Astrocyte of the hippocampus (primary cell): ENCODE measurements at regions not wholly inside any gene's neighbourhood (a gene's known extent, or its start where the extent isn't known, plus 50 kb on each side); places are given as distances from the start of the nearest gene placed in this dataset.
"Not testable (repeated sequence)": the region's sequence is repeated elsewhere in the genome, so short reads cannot be mapped to it uniquely, and the experiment has no call there.

Experiments used
- DNase-seq: peaks from one replicate; pipeline ENCODE4 v3.0.0; 2011; ENCODE audit warnings: low read depth, low spot score

DNA sequence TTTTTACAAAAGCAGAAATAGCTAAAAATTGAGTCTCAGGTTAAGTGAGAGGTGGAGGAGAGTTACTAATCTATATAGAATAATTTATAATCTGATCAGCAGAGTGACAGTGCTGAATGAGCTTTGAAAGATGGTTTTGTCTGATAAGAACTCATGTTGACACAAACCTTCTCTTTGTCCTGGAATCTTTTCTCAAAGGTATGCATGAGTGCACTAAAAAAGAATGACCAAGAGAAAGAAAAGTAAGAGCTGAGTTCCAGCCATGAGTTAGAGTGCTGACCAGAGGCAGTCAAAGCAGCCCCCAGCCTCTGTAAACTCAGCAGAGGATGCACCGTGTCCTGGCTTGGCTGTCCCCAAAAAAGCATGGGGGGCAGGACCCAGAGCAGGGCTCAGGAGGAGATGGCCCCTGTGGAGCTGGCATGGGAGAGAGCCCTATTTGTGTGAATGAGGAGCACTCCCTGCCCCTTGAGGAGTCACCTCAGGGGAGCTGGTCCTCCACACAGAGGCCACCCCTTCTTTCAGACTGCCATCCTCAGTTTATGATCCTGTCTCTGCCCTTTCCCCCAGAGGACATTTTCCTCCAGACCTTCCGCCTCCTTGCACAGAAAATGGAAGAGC is 129.8 kb downstream of the SEC23A start:
- no peak for DNase-seq

- no peak for DNase-seq
These were observed 130.5 kb downstream of the SEC23A start for GRCh38 chr14:38972511-38972910.

GRCh38 chr14:38971258-38971921 is 131.6 kb downstream of the SEC23A start:
- no peak for DNase-seq

- peak; percentile 69 for DNase-seq
These were observed 138.4 kb downstream of the SEC23A start for GRCh38 chr14:38964630-38965029.

- peak; percentile 33 for DNase-seq
These were observed 142.0 kb downstream of the SEC23A start for GRCh38 chr14:38960946-38961531.

DNA sequence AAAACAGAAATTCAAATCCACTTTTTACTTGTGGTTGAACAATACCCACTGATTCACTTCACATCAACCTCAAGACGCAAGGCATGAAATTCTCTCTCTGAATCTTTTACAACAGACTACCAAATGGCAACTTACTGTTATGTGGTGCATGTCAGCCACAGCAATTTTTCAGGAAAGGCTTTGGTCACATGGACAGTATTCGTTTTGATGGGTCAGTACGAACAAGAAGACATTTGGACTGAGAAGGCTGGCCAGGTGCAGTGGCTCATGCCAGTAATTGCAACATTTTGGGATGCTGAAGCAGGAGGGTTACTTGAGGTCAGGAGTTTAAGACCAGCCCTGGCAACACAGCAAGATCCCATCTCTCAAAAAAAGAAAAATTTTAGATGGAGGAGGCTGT is 144.0 kb downstream of the SEC23A start:
- DNase-seq, result no peak

- no peak for DNase-seq
These were observed 144.4 kb downstream of the SEC23A start for GRCh38 chr14:38958589-38958988.

- DNase-seq, result peak; percentile 58
These were observed 151.6 kb downstream of the SEC23A start for GRCh38 chr14:38951451-38951850.

GRCh38 chr14:38950676-38951075 is 152.4 kb downstream of the SEC23A start:
- DNase-seq, result no peak

GRCh38 chr14:38948576-38948975 is 154.5 kb downstream of the SEC23A start:
- no peak for DNase-seq

DNA sequence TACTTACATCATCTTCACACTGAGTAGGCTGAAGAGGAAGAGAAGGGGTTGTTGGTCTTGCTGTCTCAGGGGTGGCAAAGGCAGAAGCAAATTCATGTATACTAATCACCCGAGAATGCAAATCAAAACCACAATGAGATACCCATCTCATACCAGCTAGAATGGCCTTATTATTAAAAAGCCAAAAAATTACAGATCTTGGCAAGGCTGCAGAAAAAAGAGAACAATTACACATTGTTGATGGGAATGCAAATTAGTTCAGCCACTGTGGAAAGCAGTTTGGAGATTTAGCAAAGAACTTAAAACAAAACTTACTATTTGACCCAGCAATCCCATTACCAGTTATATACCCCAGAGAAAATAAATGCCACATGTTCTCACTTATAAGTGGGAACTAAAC is 154.9 kb downstream of the SEC23A start:
- peak; percentile 75 for DNase-seq

DNA sequence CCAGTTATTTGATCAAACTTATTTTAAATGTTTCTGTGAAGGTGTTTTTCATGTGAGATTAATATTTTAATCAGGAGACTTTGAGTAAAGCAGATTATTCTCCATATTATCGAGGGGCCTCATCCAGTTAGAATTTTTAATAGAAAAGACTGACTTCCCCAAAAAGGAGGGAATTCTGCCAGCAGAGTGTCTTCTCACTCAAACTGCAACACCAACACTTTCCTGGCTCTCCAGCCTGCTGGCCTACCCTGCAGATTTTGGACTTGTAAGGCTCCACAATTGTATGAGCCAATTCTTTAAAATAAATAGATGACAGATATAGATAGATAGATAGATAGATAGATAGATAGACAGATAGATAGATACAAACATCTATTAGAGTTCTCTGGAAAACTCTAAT is 155.7 kb downstream of the SEC23A start:
- no peak for DNase-seq

DNA sequence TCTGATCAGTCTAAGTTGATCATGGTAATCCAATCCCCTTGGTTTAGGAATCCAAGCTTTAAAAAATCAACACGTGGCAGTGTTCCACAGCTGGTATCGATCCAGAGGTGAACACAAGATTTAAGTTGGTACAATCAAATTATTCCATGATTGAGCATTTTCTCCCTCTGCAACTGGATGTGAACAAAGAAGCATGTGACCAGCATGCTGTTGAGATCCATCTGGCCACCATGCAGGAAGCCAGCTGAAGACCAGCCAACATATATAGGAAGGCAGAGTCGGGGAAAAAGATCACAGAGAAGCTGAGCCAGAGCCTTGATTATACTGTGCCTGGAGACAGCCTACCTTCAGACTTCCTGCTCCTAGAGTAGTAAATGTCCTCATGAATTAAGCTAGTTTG is 158.3 kb downstream of the SEC23A start:
- no peak for DNase-seq

- DNase-seq, result no peak
These were observed 161.5 kb downstream of the SEC23A start for GRCh38 chr14:38941488-38941887.

DNA sequence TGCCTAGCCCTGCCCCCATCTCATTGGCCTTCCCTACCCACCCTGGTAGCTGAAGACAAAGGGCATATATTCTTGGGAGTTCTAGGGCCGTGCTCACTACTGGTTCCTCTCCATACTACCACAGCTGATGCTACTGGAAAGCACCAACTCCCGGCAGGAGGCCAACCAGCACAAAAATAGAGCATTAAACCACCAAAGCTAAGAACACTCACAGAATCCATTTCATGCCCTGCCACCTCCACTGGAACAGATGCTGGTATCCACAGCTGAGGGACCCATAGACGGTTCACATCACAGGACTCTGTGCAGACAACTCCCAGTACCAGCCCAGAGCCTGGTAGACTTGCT is 170.4 kb downstream of the SEC23A start:
- DNase-seq, result not testable (repeated sequence)

- no peak for DNase-seq
These were observed 170.9 kb downstream of the SEC23A start for GRCh38 chr14:38931969-38932652.

DNA sequence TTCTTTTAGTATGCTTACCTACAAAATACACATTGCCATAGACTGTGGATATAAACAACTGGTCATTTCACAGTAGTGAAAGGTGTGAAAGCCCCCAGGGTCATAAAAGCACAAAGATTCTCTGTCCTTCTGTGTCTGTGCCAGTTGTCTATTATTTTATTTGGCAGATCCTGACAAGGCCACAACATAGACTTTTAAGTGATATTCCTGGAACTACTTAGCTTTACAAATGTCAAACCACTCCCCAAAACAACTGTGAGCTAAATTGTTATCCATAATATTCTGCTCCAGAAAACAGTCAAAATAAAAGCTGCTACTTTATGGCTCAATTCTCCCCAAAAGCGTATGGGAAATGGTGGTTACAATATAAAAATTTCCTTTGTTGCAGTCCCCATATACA is 172.1 kb downstream of the SEC23A start:
- no peak for DNase-seq

DNA sequence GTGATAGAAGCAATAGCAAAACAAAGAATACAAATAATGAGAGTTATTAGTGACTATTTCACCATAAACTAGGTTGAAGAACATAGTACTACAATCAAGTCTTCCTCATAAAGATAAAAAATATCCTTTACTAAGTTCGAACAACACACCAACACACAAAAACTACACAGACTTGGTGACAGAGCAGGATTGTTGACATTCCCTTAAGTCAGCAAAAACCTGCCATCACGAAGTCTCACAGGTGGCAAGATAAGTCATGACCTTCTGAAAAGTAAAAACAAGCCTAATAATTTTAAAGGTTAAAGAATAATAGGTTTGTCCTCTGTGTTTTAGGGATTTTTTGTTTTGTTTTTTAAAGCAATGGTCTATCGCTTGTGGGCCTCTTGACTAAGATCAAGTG is 173.0 kb downstream of the SEC23A start:
- no peak for DNase-seq

DNA sequence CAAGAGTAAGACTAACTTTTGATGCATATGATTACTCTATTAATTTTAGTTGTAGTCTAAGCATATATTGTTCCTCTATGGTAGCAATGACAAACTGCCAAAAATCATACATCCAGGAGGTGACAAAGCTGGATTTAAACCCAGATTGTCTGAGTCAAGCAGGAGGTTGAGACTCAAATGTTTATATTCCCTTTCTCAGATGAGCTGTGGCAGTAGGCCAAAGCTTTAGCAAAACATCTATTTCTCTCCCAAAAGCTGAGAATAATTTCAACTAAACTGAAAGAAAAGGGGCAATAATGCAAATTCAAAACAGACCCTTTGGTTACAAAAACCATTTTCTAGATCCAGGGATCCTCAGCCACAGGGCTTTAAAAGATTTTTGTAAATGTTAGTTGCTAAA is 173.6 kb downstream of the SEC23A start:
- DNase-seq, result peak; percentile 29

DNA sequence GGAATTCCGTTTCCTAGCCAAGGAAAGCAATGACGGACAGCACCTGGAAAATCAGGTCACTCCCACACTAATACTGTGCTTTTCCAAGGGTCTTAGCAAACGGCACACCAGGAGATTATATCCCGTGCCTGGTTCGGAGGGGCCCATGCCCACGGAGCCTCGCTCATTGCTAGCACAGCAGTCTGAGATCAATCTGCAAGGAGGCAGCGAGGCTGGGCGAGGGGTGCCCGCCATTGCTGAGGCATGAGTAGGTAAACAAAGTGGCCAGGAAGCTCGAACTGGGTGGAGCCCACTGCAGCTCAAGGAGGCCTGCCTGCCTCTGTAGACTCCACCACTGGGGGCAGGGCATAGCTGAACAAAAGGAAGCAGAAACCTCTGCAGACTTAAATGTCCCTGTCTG is 181.1 kb downstream of the SEC23A start:
- DNase-seq, result not testable (repeated sequence)

- no peak for DNase-seq
These were observed 187.9 kb downstream of the SEC23A start for GRCh38 chr14:38915125-38915524.

DNA sequence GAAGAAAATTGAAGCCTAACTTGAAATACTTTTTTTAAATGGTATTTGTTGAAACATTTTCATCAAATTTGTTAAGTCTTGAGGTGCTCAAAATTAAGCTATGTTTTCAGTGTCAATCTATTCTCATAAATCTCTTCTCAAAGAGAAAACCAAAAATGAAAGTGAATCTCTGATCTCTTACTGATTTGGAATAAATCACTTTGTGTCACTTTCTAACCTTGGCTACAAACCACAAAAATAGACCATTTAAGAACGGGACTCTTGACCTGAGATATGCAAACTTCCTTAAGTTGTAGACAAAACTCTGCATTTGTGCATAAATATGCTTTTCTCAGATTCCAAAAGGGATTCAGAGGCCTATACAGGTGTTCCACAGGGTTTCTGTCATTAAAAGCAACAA is 192.9 kb downstream of the SEC23A start:
- no peak for DNase-seq

GRCh38 chr14:38904959-38905358 is 198.1 kb downstream of the SEC23A start:
- DNase-seq, result no peak
